Endothelial cell of umbilical vein (primary cell): ENCODE measurements at regions not wholly inside any gene's neighbourhood (a gene's known extent, or its start where the extent isn't known, plus 50 kb on each side); places are given as distances from the start of the nearest gene placed in this dataset.

Source experiments
- BruUV-seq: library from RNA; stranded (reverse); fragments of 400-500 nt; replicated peaks from 2 replicates; lab custom pipeline; 2021; lab: Mats Ljungman, UMichigan
- CTCF ChIA-PET: fragments of 300-600, 350-600 bp; sonication (Branson Sonifier 250); formaldehyde crosslinking; loops from one replicate; lab custom pipeline; 2021; ENCODE audit warnings: antibody characterized with exemption, inconsistent platforms; lab: Charles Lee
- POLR2A ChIA-PET: fragments of 300-600, 350-600 bp; sonication (Branson Sonifier 250); formaldehyde crosslinking; loops from one replicate; lab custom pipeline; 2021; ENCODE audit warnings: antibody characterized with exemption, inconsistent platforms; lab: Charles Lee
- DNase-seq: peaks from one replicate; pipeline ENCODE4 v3.0.0-alpha.2; 2011; ENCODE audit warnings: low read depth, low spot score
- FAIRE-seq: peaks from 2 replicates; lab custom pipeline; 2011; peaks lifted over from hg19 to GRCh38; lab: Jason Lieb, UNC
- H2AFZ ChIP-seq: 2 replicates; pipeline ENCODE4 v1.6.0; 2012; ENCODE audit warnings: low read depth, low read length, control low read depth, inconsistent platforms
- H3K27ac ChIP-seq: 2 replicates; pipeline ENCODE4 v1.5.1; 2011; ENCODE audit warnings: low read depth, mild to moderate bottlenecking, control low read depth, low read length, moderate library complexity; ENCODE audit not compliant: insufficient read depth
- H3K27me3 ChIP-seq, 2 experiments: 2 replicates each; pipeline versions ENCODE4 v1.6.0 to v1.6.1; 2011; ENCODE audit warnings: low read length in 2 of 2, mixed read lengths in 1 of 2; ENCODE audit not compliant: control insufficient read depth in 2 of 2, insufficient read depth in 2 of 2
- H3K36me3 ChIP-seq, 2 experiments: 2 replicates in 1 of 2; 3 replicates in 1 of 2; pipeline ENCODE4 v1.5.1; 2011; ENCODE audit warnings: low read length in 2 of 2, mild to moderate bottlenecking in 1 of 2, moderate library complexity in 1 of 2; ENCODE audit not compliant: control insufficient read depth in 2 of 2, insufficient read depth in 2 of 2; ENCODE audit errors: extremely low read depth in 1 of 2
- H3K4me1 ChIP-seq: 3 replicates; pipeline ENCODE4 v1.5.1; 2011; ENCODE audit warnings: mild to moderate bottlenecking, low read length; ENCODE audit not compliant: control insufficient read depth, insufficient read depth; ENCODE audit errors: extremely low read depth
- H3K4me2 ChIP-seq: 2 replicates; pipeline ENCODE4 v1.6.1; 2011; ENCODE audit warnings: low read length, control low read depth, mixed read lengths; ENCODE audit not compliant: insufficient read depth
- H3K4me3 ChIP-seq, 3 experiments: fragments of 200-600 bp in 1 of 3; sonication (generic), shearing (Covaris generic) in 1 of 3; replicated peaks in 1 of 3; 2 replicates each; pipeline ENCODE4 v1.5.1; 2011 to 2016; ENCODE audit warnings: control low read depth in 3 of 3, low read length in 3 of 3, mild to moderate bottlenecking in 2 of 3, inconsistent platforms in 1 of 3, low read depth in 1 of 3, moderate library complexity in 1 of 3; ENCODE audit not compliant: insufficient read depth in 1 of 3
- H3K79me2 ChIP-seq: 2 replicates; pipeline ENCODE4 v1.6.0; 2012; ENCODE audit warnings: low read length, inconsistent platforms; ENCODE audit not compliant: control insufficient read depth, insufficient read depth
- H3K9ac ChIP-seq: replicated peaks from 2 replicates; pipeline ENCODE3; 2011; ENCODE audit warnings: low read length, control low read depth; ENCODE audit not compliant: insufficient read depth; ENCODE audit errors: extremely low read depth
- H3K9me1 ChIP-seq: replicated peaks from 3 replicates; pipeline ENCODE4 v1.6.0; 2011; ENCODE audit warnings: mild to moderate bottlenecking, low read length; ENCODE audit not compliant: control insufficient read depth, insufficient read depth; ENCODE audit errors: extremely low read depth
- H3K9me3 ChIP-seq: replicated peaks from 2 replicates; pipeline ENCODE4 v1.5.1; 2012; ENCODE audit warnings: low read length, inconsistent platforms; ENCODE audit not compliant: control insufficient read depth, insufficient read depth
- H4K20me1 ChIP-seq: replicated peaks from 2 replicates; pipeline ENCODE3; 2011; ENCODE audit warnings: mild to moderate bottlenecking, low read length; ENCODE audit not compliant: control insufficient read depth, insufficient read depth; ENCODE audit errors: extremely low read depth
- EZH2 ChIP-seq: IDR thresholded peaks from 2 replicates; pipeline ENCODE4 v1.6.1; 2012; ENCODE audit warnings: borderline replicate concordance, low read depth, mild to moderate bottlenecking, moderate library complexity, low read length, inconsistent platforms; ENCODE audit not compliant: severe bottlenecking
- FOS ChIP-seq: IDR thresholded peaks from 2 replicates; pipeline ENCODE4 v1.6.1; 2011; ENCODE audit warnings: mild to moderate bottlenecking, low read length, moderate library complexity, borderline replicate concordance; ENCODE audit not compliant: insufficient read depth
- JUN ChIP-seq: IDR thresholded peaks from 2 replicates; pipeline ENCODE4 v1.6.1; 2011; ENCODE audit warnings: borderline replicate concordance, low read depth; ENCODE audit not compliant: insufficient read length, insufficient read depth
- MAX ChIP-seq: IDR thresholded peaks from 2 replicates; pipeline ENCODE4 v1.6.1; 2011; ENCODE audit not compliant: insufficient read depth, insufficient read length
- MYC ChIP-seq: IDR thresholded peaks from one replicate; pipeline ENCODE4 v1.6.1; 2011; ENCODE audit warnings: mild to moderate bottlenecking, low read depth, low read length
- POLR2AphosphoS5 ChIP-seq: IDR thresholded peaks from 2 replicates; pipeline ENCODE4 v1.6.1; 2012; ENCODE audit warnings: low read depth, mild to moderate bottlenecking, control low read depth, low read length, moderate library complexity; ENCODE audit not compliant: insufficient read depth
- dilution Hi-C: fragments of 300-500 bp; cut with MboI; formaldehyde crosslinking; loops from one replicate; pipeline ENCODE4 v1.15.0; 2019; ENCODE audit warnings: low sequenced_read_pairs; ENCODE audit not compliant: extremely low pct_ligation_motif_present
- intact Hi-C: fragments of 100-400 bp; cut with micrococcal nuclease; formaldehyde crosslinking; loops from one replicate; pipeline ENCODE4 v1.10.0; 2022
- TF ChIP-seq, protein P1 (sequence below), 2 donors: IDR thresholded peaks; 1 replicate in 1 of 2; 2 replicates in 1 of 2; pipeline ENCODE4 v1.5.1; 2011; ENCODE audit warnings: low read length in 2 of 2, mild to moderate bottlenecking in 2 of 2, moderate library complexity in 2 of 2, control low read depth in 1 of 2, inconsistent platforms in 1 of 2, low read depth in 1 of 2; ENCODE audit not compliant: insufficient read depth in 1 of 2; ENCODE audit errors: extremely low read depth in 1 of 2

GRCh38 chr21:22096314-22096713 lies 1098.1 kb downstream of the NCAM2 start:
- no peak overlapping the region for H3K9ac ChIP-seq
- no peak overlapping the region for H3K27ac ChIP-seq
- H3K4me2 ChIP-seq = no peak overlapping the region
- TF ChIP-seq POLR2AphosphoS5 (no peak), JUN (no peak), FOS (no peak)
- intact Hi-C loops (no loop called here), dilution Hi-C loops (no loop called here)
- ChIA-PET POLR2A (no interaction called here), CTCF (no interaction called here)
- no peak overlapping the region for H2AFZ ChIP-seq
- no peak for DNase-seq
- BruUV-seq = no TSS peak
- H3K4me3 ChIP-seq = no peak overlapping the region
- H3K27me3 ChIP-seq = no peaks in the 10 kb centered on the region
- FAIRE-seq = no peak
- peaks cover 3% of the 10 kb centered on the region for H3K9me3 ChIP-seq
- H3K9me1 ChIP-seq = no peaks in the 10 kb centered on the region
- H3K36me3 ChIP-seq = no peaks in the 10 kb centered on the region
- H4K20me1 ChIP-seq = no peaks in the 10 kb centered on the region
- H3K79me2 ChIP-seq = no peaks in the 10 kb centered on the region
- H3K4me1 ChIP-seq = no peaks in the 10 kb centered on the region

GRCh38 chr21:22106720-22107410 lies 1108.7 kb downstream of the NCAM2 start:
- DNase-seq = no peak
- Histone ChIP-seq H3K9me1 (no peaks in the 10 kb centered on the region), H3K4me1 (no peaks in the 10 kb centered on the region), H3K9me3 (peaks cover 2% of the 10 kb centered on the region), H3K27me3 (no peaks in the 10 kb centered on the region), H3K36me3 (no peaks in the 10 kb centered on the region), H3K4me3 (no peak overlapping the region), H4K20me1 (no peaks in the 10 kb centered on the region), H3K4me2 (no peak overlapping the region), H3K79me2 (no peaks in the 10 kb centered on the region), H3K27ac (no peak overlapping the region), H2AFZ (no peak overlapping the region), H3K9ac (no peak overlapping the region)
- FAIRE-seq = no peak
- dilution Hi-C loops = no loop called here
- TF ChIP-seq JUN (no peak), EZH2 (no peak), MAX (no peak), FOS (no peak), MYC (no peak)
- TF ChIP-seq, protein P1, sequence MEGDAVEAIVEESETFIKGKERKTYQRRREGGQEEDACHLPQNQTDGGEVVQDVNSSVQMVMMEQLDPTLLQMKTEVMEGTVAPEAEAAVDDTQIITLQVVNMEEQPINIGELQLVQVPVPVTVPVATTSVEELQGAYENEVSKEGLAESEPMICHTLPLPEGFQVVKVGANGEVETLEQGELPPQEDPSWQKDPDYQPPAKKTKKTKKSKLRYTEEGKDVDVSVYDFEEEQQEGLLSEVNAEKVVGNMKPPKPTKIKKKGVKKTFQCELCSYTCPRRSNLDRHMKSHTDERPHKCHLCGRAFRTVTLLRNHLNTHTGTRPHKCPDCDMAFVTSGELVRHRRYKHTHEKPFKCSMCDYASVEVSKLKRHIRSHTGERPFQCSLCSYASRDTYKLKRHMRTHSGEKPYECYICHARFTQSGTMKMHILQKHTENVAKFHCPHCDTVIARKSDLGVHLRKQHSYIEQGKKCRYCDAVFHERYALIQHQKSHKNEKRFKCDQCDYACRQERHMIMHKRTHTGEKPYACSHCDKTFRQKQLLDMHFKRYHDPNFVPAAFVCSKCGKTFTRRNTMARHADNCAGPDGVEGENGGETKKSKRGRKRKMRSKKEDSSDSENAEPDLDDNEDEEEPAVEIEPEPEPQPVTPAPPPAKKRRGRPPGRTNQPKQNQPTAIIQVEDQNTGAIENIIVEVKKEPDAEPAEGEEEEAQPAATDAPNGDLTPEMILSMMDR (IDR thresholded peaks at IDR 0.05; ENCODE audit: extremely low read depth in 1 of 2, insufficient read depth in 1 of 2, low read depth in 1 of 2, low read length in 2 of 2) = no peak
- intact Hi-C loops = no loop called here
- no TSS peak for BruUV-seq
- CTCF ChIA-PET = no interaction called here
- POLR2A ChIA-PET = no interaction called here
